Loucy (cell line): ENCODE measurements at regions not wholly inside any gene's neighbourhood (a gene's known extent, or its start where the extent isn't known, plus 50 kb on each side); places are given as distances from the start of the nearest gene placed in this dataset.

ENCODE experiments used
- H2AFZ ChIP-seq: fragments of 200-600 bp; sonication (generic); 2 replicates; pipeline ENCODE4 v1.6.0; 2016; ENCODE audit warnings: antibody characterized with exemption, mild to moderate bottlenecking, low read length, moderate library complexity
- H3F3A ChIP-seq: fragments of 200-600 bp; 2 replicates; pipeline ENCODE4 v1.6.0; 2016; ENCODE audit warnings: antibody characterized with exemption, low read depth, mild to moderate bottlenecking
- H3K27me3 ChIP-seq: fragments of 200-600 bp; sonication (generic); 2 replicates; pipeline ENCODE4 v1.6.1; 2014; ENCODE audit warnings: low read length, mild to moderate bottlenecking; ENCODE audit not compliant: insufficient read depth, poor library complexity, severe bottlenecking
- H3K36me3 ChIP-seq: fragments of 200-600 bp; sonication (generic); 2 replicates; pipeline ENCODE4 v1.6.1; 2016; ENCODE audit warnings: low read length; ENCODE audit not compliant: insufficient read depth
- H3K4me1 ChIP-seq: fragments of 200-600 bp; sonication (generic); 2 replicates; pipeline ENCODE4 v1.5.1; 2014; ENCODE audit warnings: low read length, mild to moderate bottlenecking; ENCODE audit not compliant: insufficient read depth, poor library complexity, severe bottlenecking
- H3K4me2 ChIP-seq: fragments of 200-600 bp; sonication (generic); 2 replicates; pipeline ENCODE4 v1.6.0; 2014; ENCODE audit warnings: antibody characterized with exemption, low read length, low read depth, mild to moderate bottlenecking; ENCODE audit not compliant: poor library complexity, severe bottlenecking
- H3K4me3 ChIP-seq: fragments of 200-600 bp; sonication (generic); 2 replicates; pipeline ENCODE4 v1.5.1; 2014; ENCODE audit warnings: low read length, mild to moderate bottlenecking, mixed read lengths; ENCODE audit not compliant: poor library complexity, severe bottlenecking
- H3K79me2 ChIP-seq: fragments of 200-600 bp; sonication (generic); 2 replicates; pipeline ENCODE4 v1.6.1; 2014; ENCODE audit warnings: low read length; ENCODE audit not compliant: insufficient read depth
- H3K9ac ChIP-seq: fragments of 200-600 bp; sonication (generic); 2 replicates; pipeline ENCODE4 v1.6.0; 2014; ENCODE audit warnings: mild to moderate bottlenecking, low read depth, low read length, moderate library complexity; ENCODE audit not compliant: poor library complexity, severe bottlenecking
- H3K9me2 ChIP-seq: fragments of 200-600 bp; sonication (generic); replicated peaks from 2 replicates; pipeline ENCODE4 v1.6.1; 2016; ENCODE audit warnings: low read depth, low read length, mixed read lengths
- H3K9me3 ChIP-seq: fragments of 200-600 bp; sonication (generic); 2 replicates; pipeline ENCODE4 v1.6.1; 2014; ENCODE audit warnings: mild to moderate bottlenecking, antibody characterized with exemption, low read length, low read depth; ENCODE audit not compliant: insufficient read depth
- H4K20me1 ChIP-seq: fragments of 200-600 bp; sonication (generic); 2 replicates; pipeline ENCODE4 v1.6.0; 2014; ENCODE audit warnings: antibody characterized with exemption, low read length, mild to moderate bottlenecking; ENCODE audit not compliant: insufficient read depth, poor library complexity, severe bottlenecking
- CTCF ChIP-seq: fragments of 200-600 bp; sonication (generic); conservative IDR thresholded peaks from 2 replicates; pipeline ENCODE4 v1.5.1; 2014; ENCODE audit warnings: mild to moderate bottlenecking, antibody characterized with exemption, low read length
- EZH2phosphoT487 ChIP-seq: fragments of 200-600 bp; IDR thresholded peaks from 2 replicates; pipeline ENCODE4 v1.6.1; 2018; ENCODE audit warnings: antibody characterized with exemption, mild to moderate bottlenecking, moderate library complexity, borderline replicate concordance

GRCh38 chr12:27193106-27193505 is 51.0 kb upstream of the STK38L start:
- Histone ChIP-seq H3K9ac (no peak overlapping the region), H3K9me3 (no peaks in the 10 kb centered on the region)

GRCh38 chr12:27193854-27194544 is 50.1 kb upstream of the STK38L start:
- Histone ChIP-seq H3K9ac (no peak overlapping the region), H3K4me1 (no peaks in the 10 kb centered on the region), H3K27me3 (no peaks in the 10 kb centered on the region), H3K4me3 (no peak overlapping the region), H3K9me3 (no peaks in the 10 kb centered on the region), H4K20me1 (no peaks in the 10 kb centered on the region), H3K36me3 (no peaks in the 10 kb centered on the region), H3K9me2 (no peaks in the 10 kb centered on the region), H2AFZ (no peak overlapping the region), H3K4me2 (no peak overlapping the region), H3F3A (no peaks in the 10 kb centered on the region), H3K79me2 (no peaks in the 10 kb centered on the region)
- TF ChIP-seq EZH2phosphoT487 (no peak), CTCF (no peak)

More at GRCh38 chr12:27193106-27193505, 51.0 kb upstream of the STK38L start:
- TF ChIP-seq CTCF, result no peak
- TF ChIP-seq EZH2phosphoT487, result no peak
- no peaks in the 10 kb centered on the region for H3K79me2 ChIP-seq
- no peaks in the 10 kb centered on the region for H3F3A ChIP-seq
- no peak overlapping the region for H3K4me2 ChIP-seq
- no peak overlapping the region for H3K4me3 ChIP-seq
- H4K20me1 ChIP-seq, result no peaks in the 10 kb centered on the region
- H3K27me3 ChIP-seq, result no peaks in the 10 kb centered on the region
- H3K4me1 ChIP-seq, result no peaks in the 10 kb centered on the region
- H3K36me3 ChIP-seq, result no peaks in the 10 kb centered on the region
- H2AFZ ChIP-seq, result no peak overlapping the region
- H3K9me2 ChIP-seq, result no peaks in the 10 kb centered on the region
